PC-3 (cell line): ENCODE measurements at regions not wholly inside any gene's neighbourhood (a gene's known extent, or its start where the extent isn't known, plus 50 kb on each side); places are given as distances from the start of the nearest gene placed in this dataset.

Experiments
- CTCF ChIP-seq: fragments of 300-600 bp; sonication (generic); conservative IDR thresholded peaks from 2 replicates; pipeline ENCODE4 v1.5.1; 2017; ENCODE audit warnings: antibody characterized with exemption, low read depth, mild to moderate bottlenecking, low read length
- EZH2 ChIP-seq: fragments of 300-600 bp; sonication (generic); IDR thresholded peaks from one replicate; pipeline ENCODE4 v1.6.1; 2017; ENCODE audit warnings: antibody characterized with exemption, mild to moderate bottlenecking, low read length; ENCODE audit not compliant: unreplicated experiment
- EZH2phosphoT487 ChIP-seq: fragments of 300-600 bp; sonication (generic); IDR thresholded peaks from 2 replicates; pipeline ENCODE4 v1.6.1; 2018; ENCODE audit warnings: mild to moderate bottlenecking, antibody characterized with exemption, low read length, borderline replicate concordance

DNA sequence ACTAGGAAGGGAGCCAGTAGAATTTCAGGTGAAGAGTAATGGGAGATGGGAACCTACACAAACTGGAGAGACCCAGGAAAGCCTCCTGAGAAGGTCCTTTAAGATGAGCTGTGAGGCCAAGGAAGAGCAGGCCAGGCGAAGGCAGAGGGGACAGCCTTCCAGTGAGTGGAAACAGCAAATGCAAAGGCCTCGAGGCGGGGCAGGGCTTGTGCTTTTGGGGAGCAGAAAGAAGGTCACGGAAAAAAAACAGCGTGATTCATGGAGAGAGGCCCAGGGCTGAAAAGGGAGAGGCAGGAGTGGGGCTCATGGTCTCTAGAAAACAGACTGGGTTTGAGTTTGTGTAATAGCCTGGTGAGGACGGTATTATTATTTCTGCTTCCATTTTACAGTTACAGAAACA lies 386.5 kb upstream of the ASIC2 start:
- TF ChIP-seq CTCF (no peak), EZH2 (no peak), EZH2phosphoT487 (no peak)
